HG03095 (cell line): ENCODE measurements at regions not wholly inside any gene's neighbourhood (a gene's known extent, or its start where the extent isn't known, plus 50 kb on each side); places are given as distances from the start of the nearest gene placed in this dataset.

ENCODE experiments used
- ATAC-seq: cut with Tn5 transposase; IDR thresholded peaks from one replicate; pipeline ENCODE4 v1.9.1; 2021; ENCODE audit warnings: moderate library complexity; ENCODE audit not compliant: unreplicated experiment

DNA sequence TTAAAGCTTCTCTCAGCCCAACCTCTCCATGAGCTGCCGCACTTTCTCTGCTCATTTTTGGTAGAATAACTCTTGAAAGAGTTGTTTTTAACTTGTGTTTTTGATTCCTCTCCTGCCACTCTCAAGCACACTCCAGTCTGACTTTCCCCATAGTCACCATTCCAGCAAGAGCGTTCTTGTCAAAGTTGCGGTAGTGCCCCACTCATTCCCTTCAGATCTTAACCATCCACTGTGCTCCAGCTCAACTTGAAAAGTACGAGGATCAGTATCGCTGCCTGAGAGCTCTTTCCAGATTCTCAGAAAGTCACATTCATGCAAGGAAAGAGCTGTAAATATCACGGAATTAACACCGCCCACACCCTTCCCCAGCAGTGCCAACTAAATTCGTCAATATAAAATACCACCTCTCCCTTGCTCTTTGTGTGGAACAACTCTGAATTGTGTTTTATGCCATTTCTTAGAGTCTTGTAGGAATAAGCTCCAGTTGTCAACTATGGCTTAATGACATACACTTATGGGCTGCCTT is 59.7 kb upstream of the IL15 start:
- ATAC-seq = no peak

DNA sequence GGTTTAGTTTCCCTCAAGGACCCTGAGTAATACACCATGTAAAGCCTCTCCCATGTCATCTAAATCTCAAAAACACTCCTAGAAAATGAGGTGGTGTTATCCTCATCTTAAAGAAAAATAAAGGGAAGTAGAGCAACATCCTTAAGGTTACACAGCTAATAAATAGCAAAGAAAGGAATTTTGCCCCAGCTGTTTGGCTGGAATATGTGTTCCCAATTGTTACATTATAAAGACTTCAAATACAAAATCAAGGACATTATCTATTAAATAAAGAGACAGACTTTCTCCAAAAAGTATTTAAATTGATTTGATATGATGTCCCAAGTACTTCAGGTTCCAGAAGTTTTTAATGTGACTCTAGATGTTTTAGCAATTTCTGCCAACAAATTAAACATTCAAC is 57.9 kb upstream of the IL15 start:
- no peak for ATAC-seq

DNA sequence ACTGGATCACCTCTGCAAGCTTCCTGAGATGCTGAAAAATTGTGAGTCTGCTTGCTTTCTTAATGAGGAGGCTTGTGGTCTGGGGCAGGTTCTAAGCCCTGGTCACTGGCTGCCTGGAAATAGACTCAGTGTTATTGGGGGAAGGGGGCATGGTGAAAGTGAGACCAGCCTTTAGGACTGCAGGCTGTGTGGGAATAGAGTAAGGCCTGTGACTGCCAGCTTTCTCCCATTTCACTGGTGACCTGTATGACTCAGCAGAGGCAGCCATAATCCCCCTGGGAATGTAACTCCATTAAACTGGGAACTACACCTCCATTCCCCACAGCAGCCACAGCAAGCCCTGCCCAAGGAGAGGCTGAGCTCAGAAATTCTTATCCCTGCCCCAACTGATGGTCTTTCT is 55.9 kb upstream of the IL15 start:
- no peak for ATAC-seq
